ENCODE measurements at regions not wholly inside any gene's neighbourhood (a gene's known extent, or its start where the extent isn't known, plus 50 kb on each side); places are given as distances from the start of the nearest gene placed in this dataset.

DNA sequence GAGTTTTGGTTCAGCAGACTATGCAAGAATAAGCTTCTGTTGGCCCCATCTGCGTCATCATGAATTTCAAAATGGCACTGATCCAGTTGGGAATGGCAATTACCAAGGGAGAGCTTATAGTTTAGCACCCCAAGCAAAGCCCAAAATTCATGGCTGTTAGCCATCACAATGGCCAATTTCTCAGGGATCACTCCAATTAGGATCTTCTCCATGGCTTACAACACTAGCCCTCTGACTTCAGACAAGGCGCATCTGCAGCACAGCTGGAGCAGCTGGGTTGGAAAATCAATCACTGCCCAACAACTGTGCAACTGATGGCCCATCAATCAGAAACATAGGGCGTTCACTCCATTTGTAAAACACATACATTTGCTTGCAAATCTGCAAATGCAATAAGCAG, 273.6 kb downstream of the SRBD1 start:
- DNase-seq = no peak

DNA sequence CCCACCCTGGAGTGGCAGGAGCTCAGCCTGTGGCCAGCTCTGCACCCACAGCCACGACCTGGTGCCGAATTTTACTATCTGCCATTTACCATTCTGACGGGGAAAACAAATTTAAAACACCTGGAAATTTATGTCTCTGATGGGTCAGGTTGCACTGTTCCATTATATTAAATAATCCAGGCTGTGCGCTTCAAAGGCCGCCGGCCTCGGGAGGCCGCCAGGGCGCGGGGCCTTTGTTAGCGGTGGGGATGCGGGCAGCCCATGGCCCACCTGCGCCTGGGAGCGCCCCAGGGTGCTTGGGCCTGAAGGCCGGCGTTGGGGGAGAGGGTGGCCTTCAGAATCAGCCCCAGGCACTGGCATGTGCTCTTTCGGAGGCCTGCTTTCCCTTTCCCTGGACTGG, 276.9 kb downstream of the SRBD1 start:
- DNase-seq = no peak

DNA sequence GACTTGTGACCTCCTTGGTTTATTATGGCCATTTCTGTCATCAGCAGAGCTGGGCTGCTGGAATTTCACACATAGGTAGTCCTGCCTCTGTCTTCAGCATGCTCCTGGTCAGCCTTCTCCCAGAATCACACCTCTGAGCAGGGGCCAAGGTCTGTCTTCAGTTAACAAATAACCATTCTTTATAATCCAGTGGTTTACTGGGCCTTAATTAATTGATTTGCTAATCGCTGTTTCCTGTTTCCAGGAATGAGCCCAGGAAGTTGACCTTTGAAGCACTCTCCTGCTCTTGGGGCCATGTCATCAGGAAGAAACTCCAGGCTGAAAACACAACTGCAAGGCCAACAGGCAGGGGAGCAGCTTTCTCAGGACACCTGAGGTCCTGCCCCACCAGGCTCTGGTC, 278.5 kb downstream of the SRBD1 start:
- DNase-seq = no peak

DNA sequence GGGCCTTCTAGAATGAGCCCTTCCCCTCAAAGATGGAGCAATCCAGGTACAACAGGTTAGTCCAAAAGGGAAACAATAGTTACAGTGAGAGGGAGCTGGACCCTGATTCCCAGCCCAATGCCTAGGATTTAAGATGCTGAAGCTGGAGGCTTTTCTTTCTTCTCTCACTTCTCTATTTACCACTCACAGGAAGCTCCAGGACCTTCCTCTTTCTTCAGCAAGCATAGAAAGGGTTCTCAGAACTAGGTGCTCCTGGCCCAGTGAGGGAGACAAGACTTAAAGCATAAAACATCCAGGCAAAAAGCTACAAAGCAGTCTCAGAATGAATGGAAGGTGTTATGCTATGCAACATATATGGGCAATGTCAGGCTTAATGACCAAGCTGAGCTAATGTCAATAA, 279.0 kb downstream of the SRBD1 start:
- no peak for DNase-seq

DNA sequence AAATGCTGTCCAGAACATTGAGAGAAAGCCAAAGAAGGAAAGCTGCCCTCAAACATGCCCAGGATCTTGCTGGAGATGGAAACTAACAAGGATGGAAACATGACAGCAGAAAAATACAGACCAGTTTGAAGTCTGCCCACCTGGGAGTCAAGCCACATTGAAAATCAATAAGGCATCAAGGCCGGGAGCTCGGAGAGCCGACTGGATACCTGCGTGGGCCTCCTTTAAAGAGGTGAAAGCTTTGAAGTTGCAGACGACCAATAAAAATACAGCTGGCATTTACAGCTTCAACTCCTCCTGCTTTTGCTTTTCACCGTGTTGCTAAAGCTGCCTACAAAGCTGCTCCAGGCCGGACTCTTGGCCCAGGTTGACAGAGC, 279.7 kb downstream of the SRBD1 start:
- DNase-seq = no peak

DNA sequence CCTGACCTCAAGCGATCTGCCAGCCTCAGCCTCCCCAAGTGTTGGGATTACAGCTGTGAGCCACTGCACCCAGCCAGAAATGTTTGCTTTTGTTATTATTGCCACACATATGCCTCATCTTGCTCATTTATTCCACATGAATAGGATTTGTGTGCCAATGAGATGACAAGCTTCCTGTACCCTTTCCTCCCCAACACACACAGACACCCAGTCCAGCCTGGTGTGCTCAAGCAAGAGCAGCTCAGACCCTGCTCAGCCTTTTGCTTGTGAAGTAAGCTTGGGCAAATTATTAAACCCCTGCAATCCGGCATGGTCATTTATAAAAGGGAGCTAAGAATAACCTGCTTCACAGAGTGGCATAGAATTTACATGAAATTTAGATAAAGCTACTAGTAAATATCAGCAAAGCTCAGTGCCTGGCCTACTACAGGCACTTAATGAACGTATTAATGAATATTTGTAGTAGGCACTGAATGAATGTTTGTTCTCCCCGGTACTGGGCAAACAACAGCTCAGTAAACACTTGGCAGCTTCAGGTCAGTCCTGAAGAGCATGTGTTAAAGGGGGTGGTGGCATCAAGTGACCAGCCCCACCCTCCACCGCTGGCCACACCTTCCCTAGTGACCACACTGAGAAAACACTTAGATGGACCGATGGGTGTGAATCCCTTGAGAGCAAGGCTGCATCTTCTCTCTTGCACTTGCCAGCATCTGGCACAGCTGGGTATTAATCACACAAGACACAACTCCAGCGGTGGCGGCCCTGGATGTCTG, 280.2 kb downstream of the SRBD1 start:
- no peak for DNase-seq

DNA sequence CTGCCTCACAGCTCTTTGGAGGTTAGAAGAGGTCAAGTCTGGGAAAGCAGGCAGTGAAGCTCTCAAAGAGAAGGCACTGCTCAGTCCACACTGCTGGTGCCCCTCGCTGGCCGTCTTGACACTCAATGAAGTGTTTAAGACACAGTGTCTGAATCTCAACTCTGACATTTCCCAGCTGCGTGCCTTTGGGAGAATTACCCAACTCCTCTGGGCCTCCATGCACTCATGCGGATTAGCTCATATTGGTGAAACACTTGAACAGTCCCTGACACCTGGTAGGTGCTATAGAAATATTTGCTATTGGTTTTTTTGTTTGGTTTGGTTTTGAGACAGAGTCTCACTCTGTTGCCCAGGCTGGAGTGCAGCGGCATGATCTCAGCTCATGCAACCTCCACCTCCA, 281.0 kb downstream of the SRBD1 start:
- no peak for DNase-seq

DNA sequence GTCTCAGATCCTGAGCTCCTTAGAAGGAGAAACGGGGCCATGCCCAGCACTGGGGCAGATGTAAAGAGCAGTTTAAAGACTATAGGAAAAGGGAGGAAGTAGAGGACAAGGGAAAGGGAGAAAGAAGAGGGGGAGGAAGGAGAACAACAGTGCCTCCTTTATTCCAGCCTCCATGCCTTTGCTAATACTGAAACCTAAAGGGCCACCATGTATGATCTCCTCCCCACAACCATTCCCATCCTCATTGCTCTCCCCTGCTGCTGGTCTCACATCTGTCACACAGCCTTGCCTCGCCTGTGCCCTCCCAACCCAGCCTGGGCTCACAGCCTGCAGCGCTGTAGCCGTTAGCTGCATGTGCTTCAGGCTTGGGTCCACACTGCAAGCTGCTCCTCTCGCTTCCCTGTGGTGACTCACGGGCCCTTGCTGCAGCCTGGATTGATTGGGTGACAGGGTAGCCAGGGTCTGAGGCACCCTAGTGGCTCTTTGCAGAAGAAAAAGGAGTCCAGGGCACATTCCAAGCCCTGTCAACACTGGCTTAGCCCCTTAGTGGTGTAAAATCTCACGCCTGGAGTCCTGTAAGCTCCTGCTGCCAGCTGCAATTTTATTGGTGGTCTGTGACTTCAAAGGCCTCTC, 281.9 kb downstream of the SRBD1 start:
- DNase-seq = peak; percentile 46

DNA sequence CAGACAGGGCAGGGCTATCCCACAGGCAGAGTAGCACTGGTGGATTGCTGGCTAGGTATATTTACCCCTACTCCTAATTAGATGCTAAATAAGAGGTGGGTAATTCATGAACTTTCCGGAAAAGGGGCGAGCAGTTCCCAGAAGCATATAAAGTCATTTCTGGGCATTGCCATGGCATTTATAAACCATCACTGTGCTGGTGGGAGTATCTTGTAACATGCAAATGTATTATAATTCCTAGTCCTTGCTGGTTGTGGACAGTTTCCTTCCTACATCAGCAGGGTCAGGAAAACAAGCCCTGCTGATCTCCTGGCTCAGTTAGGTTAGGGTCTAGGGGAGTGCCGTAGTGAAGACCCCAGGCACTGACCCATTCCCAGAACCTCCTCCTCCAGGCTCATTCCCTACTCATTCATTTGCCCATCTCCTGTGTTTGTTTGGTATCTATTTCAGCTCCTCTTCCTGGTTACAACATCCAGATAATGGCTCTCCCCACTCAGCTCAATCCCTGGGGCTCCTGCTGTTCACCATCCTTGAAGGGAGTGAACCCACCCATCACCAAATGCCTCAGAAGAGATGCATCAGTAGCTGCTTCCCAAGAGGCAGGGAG, 282.7 kb downstream of the SRBD1 start:
- DNase-seq = no peak

DNA sequence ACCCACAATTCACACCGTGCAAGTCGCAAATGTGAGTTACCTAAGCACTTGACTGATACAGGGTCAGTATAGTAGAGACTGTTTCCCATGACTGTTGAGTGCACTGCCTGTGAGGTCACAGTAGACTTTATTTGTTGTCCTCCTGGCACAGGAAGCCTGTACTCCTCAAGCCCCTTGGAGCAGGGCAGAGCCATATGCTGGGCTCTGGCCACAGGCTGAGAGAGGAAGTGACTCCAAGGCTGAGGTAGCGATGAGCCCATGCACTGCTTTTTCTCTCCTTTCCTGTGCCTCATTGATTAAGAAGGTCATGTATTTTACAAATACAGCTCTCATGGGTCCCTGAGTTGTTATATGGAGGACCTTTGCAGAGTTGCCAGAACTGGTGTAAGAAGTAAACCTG, 287.7 kb downstream of the SRBD1 start:
- no peak for DNase-seq

DNA sequence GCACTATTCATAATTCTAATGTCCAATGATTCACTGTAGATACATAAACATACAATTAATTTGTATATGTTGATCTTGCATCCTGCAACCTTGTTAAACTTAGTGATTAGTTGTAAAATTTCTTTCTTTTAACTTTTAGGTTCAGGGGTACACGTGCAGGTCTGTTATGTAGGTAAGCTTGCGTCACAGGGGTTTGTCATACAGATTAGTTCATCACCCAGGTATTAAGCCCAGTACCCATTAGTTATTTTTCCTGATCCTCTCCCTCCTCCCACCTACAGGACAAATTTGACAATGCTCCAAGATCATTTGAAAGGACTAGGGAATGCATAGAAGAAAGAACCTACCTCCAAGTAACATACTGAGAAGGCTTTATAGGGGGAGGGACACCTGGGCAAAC, 290.1 kb downstream of the SRBD1 start:
- DNase-seq = no peak

DNA sequence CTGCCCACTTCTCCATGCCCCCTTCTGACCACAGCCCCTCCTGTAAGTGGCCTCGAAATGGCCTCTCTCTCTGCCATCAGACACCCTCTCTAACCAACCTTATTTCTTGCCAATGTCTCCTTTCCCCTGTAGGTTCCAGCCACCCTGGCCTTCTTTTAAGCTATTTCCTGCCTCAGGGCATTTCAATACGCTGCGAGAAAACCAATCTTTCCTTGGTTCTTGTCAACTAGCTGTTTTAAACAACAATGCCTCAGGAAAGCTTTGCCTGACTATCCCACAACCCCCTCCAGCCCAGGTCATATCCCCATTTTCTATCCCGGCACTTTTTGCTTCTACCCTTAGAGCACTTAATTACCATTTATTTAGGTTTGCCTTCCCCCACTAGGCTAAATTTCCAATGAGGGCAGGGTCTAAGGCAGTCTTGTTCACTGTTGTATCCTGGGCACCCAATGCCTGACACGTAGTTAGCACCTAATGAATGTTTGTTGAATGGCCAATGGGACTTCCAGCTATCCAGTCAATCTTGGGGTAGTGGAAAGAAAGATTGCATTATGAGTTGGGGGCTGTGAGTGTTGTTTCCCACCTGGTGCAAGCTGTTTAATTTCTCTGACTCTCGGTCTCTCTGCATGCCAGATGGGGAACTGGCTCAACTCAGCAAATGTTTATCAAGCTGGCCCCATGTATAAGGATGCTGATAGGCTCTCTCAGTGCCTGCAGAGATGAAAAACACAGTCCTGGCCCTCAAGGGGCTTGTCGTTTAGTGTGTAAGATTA, 291.2 kb downstream of the SRBD1 start:
- DNase-seq = no peak

DNA sequence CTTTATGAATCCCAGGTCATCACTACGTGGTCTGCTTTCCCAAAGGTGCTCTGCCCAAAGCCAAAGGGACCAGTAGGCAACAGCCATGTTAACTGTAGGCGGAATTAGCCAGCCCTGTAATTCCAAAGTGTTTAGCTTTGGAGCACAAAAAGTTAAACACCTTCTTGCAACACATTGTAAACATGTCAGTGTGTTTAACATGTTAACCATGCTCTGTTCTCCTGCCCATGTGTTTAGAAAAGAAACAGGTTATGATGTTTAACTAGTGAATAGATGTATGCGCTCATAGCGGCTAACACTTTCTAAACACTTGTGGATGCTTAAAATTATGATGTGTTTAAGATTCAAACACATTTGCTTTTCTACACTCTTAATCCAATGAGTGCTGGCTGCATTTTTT, 292.4 kb downstream of the SRBD1 start:
- DNase-seq = no peak

DNA sequence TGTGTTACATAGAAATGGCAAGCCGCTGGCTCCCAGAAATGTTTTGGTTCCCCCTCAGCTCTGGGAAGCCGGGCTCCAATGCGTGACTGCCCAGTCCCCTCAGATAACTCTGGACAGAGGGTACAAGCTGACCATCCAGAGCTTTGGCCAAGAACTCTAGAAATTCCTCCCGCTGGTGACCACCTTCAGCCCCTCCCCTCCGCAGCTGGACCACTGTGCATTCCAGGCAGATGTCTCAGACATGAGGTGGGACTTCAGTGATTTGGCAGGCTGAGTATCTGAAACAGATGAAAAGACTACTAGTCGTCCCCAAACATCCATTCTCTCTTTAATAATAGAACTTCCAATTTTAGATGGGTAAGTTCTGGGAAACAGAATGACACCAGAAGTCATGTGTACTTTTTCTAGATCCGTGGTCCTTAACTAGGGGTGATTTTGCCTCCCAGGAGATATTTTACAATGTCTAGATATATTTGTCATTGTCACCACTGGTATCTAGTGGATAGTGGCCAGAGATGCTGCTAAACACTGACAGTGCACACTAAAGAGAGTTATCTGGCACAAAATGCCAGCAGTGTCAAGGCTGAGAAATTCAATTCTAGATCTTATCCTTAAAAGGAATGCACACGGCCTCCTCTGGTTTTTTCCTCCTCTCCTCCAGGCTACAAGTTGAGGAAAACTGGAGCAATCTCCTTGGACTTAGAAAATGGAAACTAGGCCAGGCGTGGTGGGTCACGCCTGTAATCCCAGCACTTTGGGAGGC, 294.3 kb downstream of the SRBD1 start:
- DNase-seq = peak; percentile 18

DNA sequence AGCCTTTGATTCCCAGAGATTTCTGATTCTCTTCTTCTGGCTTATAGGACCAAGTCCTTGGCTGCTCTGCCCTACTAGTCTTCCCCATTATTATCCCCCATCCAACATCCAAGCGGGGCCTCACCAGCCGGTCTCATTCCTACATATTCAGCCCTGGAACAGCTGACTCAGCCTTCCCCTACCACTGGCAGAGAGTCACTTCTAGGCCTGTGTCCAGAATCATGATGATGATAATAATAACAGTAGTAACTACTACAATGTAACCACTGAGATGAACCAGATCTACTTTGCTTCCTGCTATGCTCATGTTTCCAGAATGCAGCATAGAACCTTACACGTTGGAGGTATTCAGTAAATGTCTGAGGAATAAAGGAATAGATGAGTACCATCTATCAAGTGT, 295.2 kb downstream of the SRBD1 start:
- peak; percentile 77 for DNase-seq

DNA sequence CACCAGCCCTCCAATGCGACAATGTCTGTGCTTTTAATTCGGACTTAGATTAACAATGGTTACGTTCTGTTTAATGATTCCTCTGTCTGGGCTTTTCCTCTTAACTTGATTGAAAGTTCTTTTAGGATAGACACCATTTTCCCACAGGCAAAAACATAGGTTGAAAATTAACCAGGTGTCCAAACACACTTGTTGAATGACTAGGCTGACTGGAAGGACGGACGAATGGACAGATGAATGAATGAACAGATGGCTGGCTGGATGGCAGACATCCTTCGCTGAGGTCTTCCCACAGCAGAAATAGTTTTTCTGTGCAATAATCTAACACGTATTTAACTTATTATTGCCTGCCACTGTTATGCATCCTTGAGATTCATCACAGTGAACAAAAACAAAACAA, 298.8 kb downstream of the SRBD1 start:
- no peak for DNase-seq

DNA sequence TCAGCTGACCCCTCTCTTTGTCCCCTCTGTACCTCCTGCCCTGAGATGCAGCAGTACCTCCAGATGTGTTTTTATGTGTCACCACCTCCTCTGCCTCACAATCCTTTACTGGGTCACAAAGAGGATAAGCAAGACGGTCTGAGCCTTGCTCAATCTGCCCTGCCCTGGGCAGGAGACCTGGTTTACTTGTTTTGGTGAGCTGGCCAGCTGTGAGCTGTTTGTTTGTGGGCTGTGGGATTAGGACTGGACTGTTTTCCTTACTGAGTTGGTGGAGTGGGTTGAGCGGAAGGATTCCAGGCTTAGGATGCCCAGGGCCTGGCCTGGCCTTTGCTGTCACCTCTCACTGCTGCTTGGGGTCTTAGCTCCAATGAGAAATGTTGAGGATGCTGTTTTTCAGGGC, 299.5 kb downstream of the SRBD1 start:
- DNase-seq = no peak

DNA sequence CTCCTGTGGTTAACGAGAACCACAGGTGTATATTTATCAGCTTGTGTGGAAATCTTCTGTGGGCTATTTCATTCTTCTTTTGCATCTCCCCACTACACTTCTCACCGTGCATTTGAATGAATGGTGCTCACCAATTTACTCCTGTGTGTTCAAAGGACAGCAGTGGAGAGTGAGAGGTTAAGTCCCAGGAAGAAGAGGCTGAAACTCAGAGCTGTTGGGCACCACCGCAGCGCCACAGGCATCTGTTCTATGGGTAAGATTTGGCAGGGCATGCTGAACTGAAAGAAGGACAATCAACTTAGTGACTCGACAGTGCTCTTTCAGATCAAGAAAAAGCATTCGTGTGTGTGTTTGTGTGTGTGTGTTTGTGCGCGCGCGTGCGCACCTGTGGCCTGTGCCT, 297.9 kb upstream of the SIX2 start:
- DNase-seq = no peak

DNA sequence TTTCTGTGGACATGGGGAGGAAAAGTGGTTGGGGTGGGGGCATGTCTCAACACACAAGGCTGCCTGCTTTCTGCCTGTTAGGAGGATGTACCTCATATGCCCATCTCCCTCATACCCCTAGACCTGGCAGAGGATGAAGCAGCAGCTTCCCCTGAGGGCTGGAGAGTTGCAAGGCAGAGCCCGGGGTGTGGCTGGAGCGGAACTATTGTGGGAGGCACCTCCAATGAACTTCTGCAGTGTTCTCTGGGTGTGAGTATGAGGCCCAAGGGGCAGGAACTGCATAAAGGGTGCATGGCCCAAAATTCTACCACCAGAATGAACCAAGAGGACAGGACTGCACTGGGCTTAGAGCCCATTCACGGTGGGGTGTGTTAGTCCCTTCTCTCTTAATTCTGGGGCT, 296.3 kb upstream of the SIX2 start:
- DNase-seq = no peak

DNA sequence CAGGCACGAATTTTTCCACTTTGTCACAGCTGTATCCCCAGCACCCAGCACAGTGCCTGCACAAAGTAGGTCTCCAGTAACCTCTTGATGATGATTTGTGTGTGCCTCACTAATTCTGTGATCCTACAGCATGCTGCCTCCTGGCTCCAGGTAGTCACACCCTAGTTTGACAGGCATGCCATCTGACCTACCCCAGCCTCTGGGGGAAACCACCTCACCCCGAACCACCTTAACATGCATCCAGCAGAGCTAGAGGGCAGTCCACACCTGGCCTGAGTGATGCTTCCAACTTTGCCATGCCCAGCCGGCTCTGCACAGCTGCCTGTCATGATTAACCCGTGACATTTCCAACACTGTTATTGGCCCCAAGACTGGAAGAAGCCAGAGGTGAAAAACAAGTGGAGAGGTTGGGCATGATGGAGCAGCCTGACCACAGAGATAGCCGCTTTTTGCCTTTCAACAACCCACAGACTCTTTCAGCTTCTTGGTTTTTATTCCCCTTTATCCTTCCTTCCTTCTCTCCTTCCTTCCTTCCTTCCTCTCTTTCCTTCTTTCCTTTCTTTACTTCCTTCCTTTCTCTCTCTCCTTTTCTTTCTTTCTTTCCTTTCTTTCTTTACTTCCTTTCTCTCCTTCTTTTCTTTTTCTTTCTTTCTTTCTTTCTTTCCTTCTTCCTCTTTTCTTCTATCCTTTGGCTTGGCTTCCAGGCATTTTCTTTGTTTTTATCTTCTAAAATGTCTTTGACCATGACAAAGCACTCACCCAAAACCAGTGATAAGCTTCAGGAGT, 294.4 kb upstream of the SIX2 start:
- no peak for DNase-seq

DNA sequence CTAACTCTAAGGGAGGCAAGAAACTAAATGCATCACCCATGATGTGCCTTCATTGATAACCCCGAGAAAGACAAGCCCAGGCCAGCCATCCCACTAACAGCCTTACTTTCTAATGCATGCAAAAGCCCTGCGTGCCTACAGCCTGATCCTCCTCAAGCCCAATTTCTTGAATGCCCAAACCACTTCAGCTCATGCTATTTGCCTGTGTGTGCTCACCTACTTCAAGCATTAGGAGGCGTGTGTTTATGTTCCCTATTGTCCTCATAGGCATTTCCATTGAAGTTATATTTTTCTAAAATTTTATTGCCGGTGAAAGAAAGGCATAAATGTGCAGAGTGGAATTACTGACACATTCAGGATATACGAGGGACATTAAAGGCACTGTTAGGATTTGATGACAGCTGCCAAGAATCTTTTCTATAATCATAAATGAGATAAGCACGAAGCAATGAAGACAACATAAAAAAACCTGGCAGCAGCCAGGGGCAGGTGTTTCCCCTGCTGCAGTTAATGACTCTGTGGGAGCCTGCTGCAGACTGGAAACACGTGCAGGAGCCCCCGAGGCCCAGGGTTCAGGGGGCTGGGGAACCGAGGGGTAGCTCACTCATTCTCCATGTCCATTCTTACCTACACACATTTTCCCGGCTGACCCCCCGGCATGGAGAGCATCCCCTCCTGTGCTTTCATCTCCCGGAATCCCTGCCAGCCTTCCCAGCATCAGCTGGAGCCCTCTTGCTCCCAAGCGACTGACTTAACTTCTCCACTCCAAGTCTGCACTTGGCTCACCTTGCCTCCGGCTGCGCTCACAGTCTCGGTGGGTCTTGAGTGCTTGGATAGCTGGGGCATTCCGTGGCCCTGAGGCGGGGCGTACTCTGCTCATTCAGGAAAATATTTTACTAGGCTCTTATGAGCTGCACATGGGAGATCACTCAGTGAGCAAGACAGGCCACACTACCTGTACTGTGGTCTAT, 292.3 kb upstream of the SIX2 start:
- DNase-seq = no peak

Data from fibroblast of skin of abdomen (primary cell).